H9 (cell line): ENCODE measurements at regions not wholly inside any gene's neighbourhood (a gene's known extent, or its start where the extent isn't known, plus 50 kb on each side); places are given as distances from the start of the nearest gene placed in this dataset.

Source experiments
- DNase-seq: peaks from one replicate; pipeline ENCODE4 v3.0.0-alpha.2; 2017
- H2AFZ ChIP-seq: one replicate; pipeline ENCODE4 v1.6.1; 2013; ENCODE audit warnings: mild to moderate bottlenecking, low read length, control low read depth, moderate library complexity
- H2AK5ac ChIP-seq: 2 replicates; pipeline ENCODE4 v1.6.1; 2013; ENCODE audit warnings: low read length, control low read depth, mixed read lengths; ENCODE audit not compliant: insufficient read length
- H2BK120ac ChIP-seq: one replicate; pipeline ENCODE4 v1.6.1; 2013; ENCODE audit warnings: low read depth, mild to moderate bottlenecking, low read length, control low read depth, inconsistent platforms; ENCODE audit not compliant: poor library complexity, severe bottlenecking
- H2BK12ac ChIP-seq: 2 replicates; pipeline ENCODE4 v1.6.1; 2013; ENCODE audit warnings: low read length, control low read depth, mixed read lengths, low read depth; ENCODE audit not compliant: insufficient read length
- H2BK15ac ChIP-seq: 2 replicates; pipeline ENCODE4 v1.6.1; 2013; ENCODE audit warnings: low read depth, low read length, control low read depth
- H2BK20ac ChIP-seq: one replicate; pipeline ENCODE4 v1.6.1; 2013; ENCODE audit warnings: low read depth, mild to moderate bottlenecking, low read length, control low read depth, inconsistent platforms; ENCODE audit not compliant: poor library complexity, severe bottlenecking
- H2BK5ac ChIP-seq: 2 replicates; pipeline ENCODE4 v1.6.1; 2013; ENCODE audit warnings: low read length, control low read depth, mixed read lengths; ENCODE audit not compliant: insufficient read length
- H3K14ac ChIP-seq: 2 replicates; pipeline ENCODE4 v1.6.1; 2013; ENCODE audit warnings: low read length, control low read depth; ENCODE audit not compliant: insufficient read depth
- H3K18ac ChIP-seq: 2 replicates; pipeline ENCODE4 v1.6.1; 2013; ENCODE audit warnings: low read depth, mild to moderate bottlenecking, mixed read lengths, low read length, control low read depth; ENCODE audit not compliant: insufficient read length
- H3K23ac ChIP-seq: 2 replicates; pipeline ENCODE4 v1.6.1; 2013; ENCODE audit warnings: low read length, control low read depth, mixed read lengths, low read depth; ENCODE audit not compliant: insufficient read length
- H3K23me2 ChIP-seq: 2 replicates; pipeline ENCODE4 v1.6.1; 2013; ENCODE audit warnings: low read depth, mild to moderate bottlenecking, mixed read lengths, low read length, control low read depth; ENCODE audit not compliant: insufficient read length, poor library complexity, severe bottlenecking
- H3K27ac ChIP-seq: 2 replicates; pipeline ENCODE4 v1.5.1; 2013; ENCODE audit warnings: low read length, control low read depth, mixed read lengths, low read depth; ENCODE audit not compliant: insufficient read length
- H3K27me3 ChIP-seq: 2 replicates; pipeline ENCODE4 v1.6.1; 2013; ENCODE audit warnings: low read length, control low read depth, inconsistent platforms; ENCODE audit not compliant: insufficient read depth
- H3K4ac ChIP-seq: 2 replicates; pipeline ENCODE4 v1.6.1; 2013; ENCODE audit warnings: low read depth, mild to moderate bottlenecking, control low read depth, inconsistent platforms, low read length, moderate library complexity
- H3K4me1 ChIP-seq: 2 replicates; pipeline ENCODE4 v1.6.1; 2013; ENCODE audit warnings: low read length, control low read depth, inconsistent platforms; ENCODE audit not compliant: insufficient read depth
- H3K4me2 ChIP-seq: 2 replicates; pipeline ENCODE4 v1.6.1; 2013; ENCODE audit warnings: low read length, control low read depth, mixed read lengths; ENCODE audit not compliant: insufficient read length, insufficient read depth
- H3K56ac ChIP-seq: 2 replicates; pipeline ENCODE4 v1.6.1; 2013; ENCODE audit warnings: low read depth, mild to moderate bottlenecking, mixed read lengths, low read length, control low read depth; ENCODE audit not compliant: insufficient read length
- H3K79me1 ChIP-seq: 2 replicates; pipeline ENCODE4 v1.6.1; 2013; ENCODE audit warnings: low read depth, mild to moderate bottlenecking, moderate library complexity, low read length, control low read depth, inconsistent platforms; ENCODE audit not compliant: insufficient read depth, poor library complexity, severe bottlenecking
- H3K79me2 ChIP-seq: 2 replicates; pipeline ENCODE4 v1.6.1; 2013; ENCODE audit warnings: low read length, control low read depth, inconsistent platforms; ENCODE audit not compliant: insufficient read depth
- H3K9ac ChIP-seq: 2 replicates; pipeline ENCODE4 v1.6.1; 2013; ENCODE audit warnings: low read length, control low read depth, mixed read lengths; ENCODE audit not compliant: insufficient read length; ENCODE audit errors: extremely low read depth
- H3K9me3 ChIP-seq: one replicate; pipeline ENCODE4 v1.6.1; 2013; ENCODE audit warnings: low read depth, low read length, inconsistent platforms; ENCODE audit not compliant: control insufficient read depth
- H3T11ph ChIP-seq: one replicate; pipeline ENCODE4 v1.6.1; 2013; ENCODE audit warnings: mild to moderate bottlenecking, low read length, control low read depth, inconsistent platforms
- H4K20me1 ChIP-seq: one replicate; pipeline ENCODE4 v1.6.1; 2013; ENCODE audit not compliant: control insufficient read depth, insufficient read length, insufficient read depth
- H4K5ac ChIP-seq: 2 replicates; pipeline ENCODE4 v1.6.1; 2013; ENCODE audit warnings: low read depth, mild to moderate bottlenecking, mixed read lengths, low read length, control low read depth; ENCODE audit not compliant: insufficient read length
- H4K8ac ChIP-seq: replicated peaks from 2 replicates; pipeline ENCODE4 v1.6.1; 2013; ENCODE audit warnings: low read length, control low read depth, mixed read lengths, low read depth; ENCODE audit not compliant: insufficient read length
- H4K91ac ChIP-seq: 2 replicates; pipeline ENCODE4 v1.6.1; 2013; ENCODE audit warnings: low read depth, mild to moderate bottlenecking, moderate library complexity, mixed read lengths, low read length, control low read depth; ENCODE audit not compliant: insufficient read length
- H3K27ac Mint-ChIP-seq, 3 experiments: 2 replicates in 2 of 3; 3 replicates in 1 of 3; pipeline ENCODE4 v1.8.0; 2020 to 2021; ENCODE audit warnings: mixed read lengths in 3 of 3, mild to moderate bottlenecking in 1 of 3, moderate library complexity in 1 of 3
- H3K27me3 Mint-ChIP-seq: 2 replicates; pipeline ENCODE4 v1.8.0; 2021; ENCODE audit warnings: low read depth, mild to moderate bottlenecking, moderate library complexity, mixed read lengths
- H3K36me3 Mint-ChIP-seq, 3 experiments: 2 replicates in 2 of 3; 3 replicates in 1 of 3; pipeline ENCODE4 v1.8.0; 2020 to 2021; ENCODE audit warnings: low read depth in 3 of 3, mixed read lengths in 3 of 3; ENCODE audit not compliant: insufficient read depth in 1 of 3
- H3K4me1 Mint-ChIP-seq, 2 experiments: 2 replicates each; pipeline ENCODE4 v1.8.0; 2020; ENCODE audit warnings: mixed read lengths in 2 of 2
- H3K4me3 Mint-ChIP-seq, 2 experiments: 2 replicates in 1 of 2; 3 replicates in 1 of 2; pipeline ENCODE4 v1.8.0; 2020 to 2021; ENCODE audit warnings: mild to moderate bottlenecking in 2 of 2, mixed read lengths in 2 of 2, moderate library complexity in 1 of 2
- H3K9me3 Mint-ChIP-seq, 2 experiments: 2 replicates in 1 of 2; 3 replicates in 1 of 2; pipeline ENCODE4 v1.8.0; 2020; ENCODE audit warnings: mild to moderate bottlenecking in 2 of 2, mixed read lengths in 2 of 2, moderate library complexity in 1 of 2
- CTCF ChIP-seq: fragments of 200-600 bp; sonication (generic); conservative IDR thresholded peaks from 3 replicates; pipeline ENCODE4 v1.8.0; 2021; ENCODE audit warnings: antibody characterized with exemption, mild to moderate bottlenecking
- WGBS: extraction: QIAGEN DNeasy Blood & Tissue Kit; methylation state at CpG from one replicate; pipeline ENCODE4 v1.1.7; 2013; ENCODE audit warnings: missing lambda C conversion rate, low lambda C conversion rate, mixed read lengths; ENCODE audit not compliant: insufficient read length; ENCODE audit errors: extremely low coverage; 5-methylcytosine and 5-hydroxymethylcytosine counted together

DNA sequence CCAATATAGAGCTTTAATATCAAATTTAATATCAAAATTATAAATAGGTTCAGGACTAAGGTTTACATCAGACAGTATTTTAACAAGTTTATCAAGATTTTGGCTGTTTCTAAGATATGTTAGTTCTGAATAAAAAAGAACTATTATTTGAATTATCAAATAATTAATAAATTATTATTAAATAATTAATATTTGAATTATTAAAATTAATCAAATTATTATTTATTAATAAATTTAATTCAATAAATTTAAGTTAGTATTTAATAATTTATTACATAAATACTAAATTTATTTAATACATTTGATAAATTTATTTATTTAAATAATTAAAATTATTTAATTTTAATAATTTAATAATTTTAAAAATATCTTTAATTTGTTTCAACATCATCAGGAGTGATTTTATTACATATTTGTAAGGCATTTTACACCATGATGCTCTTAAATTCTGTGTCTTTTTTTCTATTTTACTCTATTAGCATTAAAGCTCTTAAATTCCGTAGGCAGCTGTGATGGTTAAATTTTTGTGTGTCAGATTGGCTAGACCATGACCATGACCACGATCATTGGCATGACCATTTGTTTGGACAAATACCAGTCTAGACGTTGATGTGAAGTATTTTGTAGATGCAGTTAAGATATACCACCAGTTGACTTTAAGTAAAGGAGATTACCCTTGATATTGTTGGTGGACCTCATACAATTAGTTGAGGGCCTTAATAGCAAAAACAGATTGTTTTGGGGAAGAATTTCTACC, 82.6 kb downstream of the BBS10 start:
- no peak overlapping the region for H3K4ac ChIP-seq
- H4K20me1 ChIP-seq = no peaks in the 10 kb centered on the region
- no peaks in the 10 kb centered on the region for H3K4me1 ChIP-seq

More for the DNA sequence above, 82.6 kb downstream of the BBS10 start:
- H2BK5ac ChIP-seq = no peak overlapping the region
- H4K5ac ChIP-seq = no peak overlapping the region
- H3K4me2 ChIP-seq = no peak overlapping the region
- no peak overlapping the region for H2BK120ac ChIP-seq
- H4K91ac ChIP-seq = no peak overlapping the region
- no peaks in the 10 kb centered on the region for H3K23me2 ChIP-seq
- no peak overlapping the region for H2BK20ac ChIP-seq
- TF ChIP-seq CTCF = no peak
- no peak overlapping the region for H2BK12ac ChIP-seq
- Mint-ChIP-seq H3K9me3 (peaks cover 8 to 12% of the 10 kb centered on the region in 2 experiments; a peak in 4 of 5 replicates), H3K4me1 (peaks cover 5 to 15% of the 10 kb centered on the region in 2 experiments; a peak in 3 of 4 replicates), H3K36me3 (peaks cover 0 to 13% (median 2%) of the 10 kb centered on the region in 3 experiments; a peak in 4 of 7 replicates), H3K27ac (peak overlapping the region in 1 of 3 experiments; percentile 41; a peak in 1 of 7 replicates), H3K27me3 (no peaks in the 10 kb centered on the region; the same call in 1 of the 2 replicates), H3K4me3 (no peak overlapping the region)
- no peak overlapping the region for H3K14ac ChIP-seq
- no peaks in the 10 kb centered on the region for H3K79me2 ChIP-seq
- H2AFZ ChIP-seq = no peak overlapping the region
- no peak overlapping the region for H3K27ac ChIP-seq
- no CpG with 5 or more reads among the region's 3 CpGs for WGBS
- no peak overlapping the region for H3T11ph ChIP-seq
- no peak overlapping the region for H2AK5ac ChIP-seq
- DNase-seq = no peak
- no peak overlapping the region for H3K23ac ChIP-seq
- no peak overlapping the region for H4K8ac ChIP-seq
- no peak overlapping the region for H3K56ac ChIP-seq
- no peak overlapping the region for H3K9ac ChIP-seq
- H2BK15ac ChIP-seq = no peak overlapping the region
- no peaks in the 10 kb centered on the region for H3K79me1 ChIP-seq
- H3K27me3 ChIP-seq = no peaks in the 10 kb centered on the region
- no peaks in the 10 kb centered on the region for H3K9me3 ChIP-seq
- no peak overlapping the region for H3K18ac ChIP-seq
